SKM-1 treated with dmso at 0.1 percent for 144 hours (cell line): ENCODE measurements at regions not wholly inside any gene's neighbourhood (a gene's known extent, or its start where the extent isn't known, plus 50 kb on each side); places are given as distances from the start of the nearest gene placed in this dataset.
"Not testable (repeated sequence)": the region's sequence is repeated elsewhere in the genome, so short reads cannot be mapped to it uniquely, and the experiment has no call there.

Experiments
- DNase-seq: peaks from one replicate; lab custom pipeline; 2025; ENCODE audit not compliant: unreplicated experiment; lab: John Stamatoyannopoulos, UW

DNA sequence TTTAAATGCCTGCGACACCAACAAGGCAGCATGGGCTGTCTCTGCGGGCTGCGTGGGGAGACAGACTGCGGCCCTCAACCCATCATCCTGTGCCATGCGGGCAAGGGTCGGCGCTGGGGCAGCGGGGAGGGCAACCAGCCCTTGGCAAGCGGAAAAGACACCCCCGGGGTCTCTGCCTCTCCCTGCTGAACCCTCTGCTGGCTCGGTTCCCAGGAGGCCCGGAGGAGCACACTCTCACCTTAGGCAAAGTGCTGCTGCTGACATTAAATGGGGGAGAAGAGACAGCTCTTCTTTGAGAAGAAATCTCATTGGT, 129.6 kb upstream of the PPP1R26 start:
- DNase-seq: no peak

GRCh38 chr9:135353935-135354334, 125.6 kb upstream of the PPP1R26 start:
- DNase-seq: no peak

- DNase-seq: no peak
Observed at GRCh38 chr9:135355521-135356011, 124.0 kb upstream of the PPP1R26 start.

- DNase-seq: no peak
Observed at GRCh38 chr9:135356021-135356420, 123.6 kb upstream of the PPP1R26 start.

GRCh38 chr9:135356796-135357195, 122.8 kb upstream of the PPP1R26 start:
- DNase-seq: no peak

GRCh38 chr9:135357863-135358551, 121.6 kb upstream of the PPP1R26 start:
- DNase-seq: no peak

DNA sequence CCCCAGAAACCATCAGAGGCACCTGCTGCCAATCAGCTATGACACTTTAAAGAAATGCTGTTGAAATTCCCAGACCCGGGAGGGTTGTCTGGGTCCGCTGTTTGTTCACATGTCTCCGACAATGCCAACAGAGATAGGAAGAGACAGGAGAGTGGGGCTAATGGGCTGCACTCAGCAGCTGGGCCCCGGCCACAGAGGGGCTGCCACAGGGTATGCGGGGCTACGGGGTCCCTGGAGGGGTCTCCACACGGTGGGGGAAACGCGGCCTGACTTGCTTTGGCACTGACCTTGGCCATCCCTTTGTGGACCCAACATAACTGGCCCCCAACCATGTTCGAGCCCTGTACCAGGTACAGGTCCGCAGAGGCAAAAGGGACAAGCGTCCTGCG, 121.0 kb upstream of the PPP1R26 start:
- no peak for DNase-seq

DNA sequence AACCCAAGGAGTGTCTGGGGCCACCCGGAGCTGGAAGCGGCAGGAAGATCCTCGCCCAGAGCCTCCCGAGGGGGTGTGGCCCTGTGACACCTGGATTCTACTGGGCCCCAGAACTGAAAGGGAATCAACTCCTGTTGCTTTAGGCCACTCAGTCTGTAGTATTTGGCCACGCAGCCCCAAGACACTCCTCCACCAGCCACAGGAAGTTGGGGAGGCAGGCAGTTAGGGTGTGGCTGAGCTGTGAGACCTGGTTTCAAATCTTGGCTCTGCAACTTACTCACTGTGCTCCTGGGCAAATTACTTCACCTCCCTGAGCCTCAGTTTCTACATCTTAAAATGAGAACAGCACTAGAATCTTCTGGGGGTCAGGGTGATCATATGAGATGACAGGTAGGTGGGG, 119.8 kb upstream of the PPP1R26 start:
- DNase-seq: no peak

DNA sequence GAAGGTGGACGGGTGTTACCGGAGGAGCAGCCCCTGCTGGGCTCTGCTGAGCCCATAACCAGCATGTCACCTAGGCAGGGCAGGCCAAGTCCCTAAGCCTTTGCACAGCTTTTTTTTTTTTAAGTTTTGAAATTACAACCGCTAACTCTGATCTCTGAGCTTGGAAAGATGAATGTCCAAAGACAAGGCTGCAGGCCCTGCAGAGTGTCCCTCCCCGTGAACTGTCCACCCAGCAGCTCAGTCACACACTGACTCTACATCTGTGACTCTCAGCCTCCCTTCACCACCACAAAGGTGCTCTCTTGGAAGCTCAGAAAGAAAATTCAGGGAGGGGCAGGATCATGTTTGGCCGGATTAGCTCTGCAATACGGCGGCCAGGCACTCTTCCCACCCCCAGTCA, 119.0 kb upstream of the PPP1R26 start:
- no peak for DNase-seq

DNA sequence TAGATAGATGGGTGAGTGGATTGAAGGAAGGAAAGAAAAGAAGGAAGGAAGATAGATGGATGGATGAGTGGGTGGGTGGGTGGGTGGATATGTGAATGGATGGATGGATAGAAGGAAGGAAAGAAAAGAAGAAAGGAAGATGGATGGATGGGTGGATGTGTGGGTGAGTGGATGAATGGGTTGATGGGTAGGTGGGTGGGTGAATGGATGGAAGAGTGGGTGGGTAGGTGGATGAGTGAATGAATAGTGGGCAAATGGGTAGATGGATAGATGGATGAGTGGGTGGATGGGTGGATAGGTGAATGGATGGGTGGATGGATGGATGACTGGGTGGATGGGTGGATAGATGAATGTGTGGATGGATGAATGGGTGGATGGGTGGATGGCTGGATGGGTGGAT, 117.9 kb upstream of the PPP1R26 start:
- not testable (repeated sequence) for DNase-seq

GRCh38 chr9:135363596-135363995, 116.0 kb upstream of the PPP1R26 start:
- no peak for DNase-seq

- no peak for DNase-seq
Observed at GRCh38 chr9:135365013-135365768, 114.4 kb upstream of the PPP1R26 start.

DNA sequence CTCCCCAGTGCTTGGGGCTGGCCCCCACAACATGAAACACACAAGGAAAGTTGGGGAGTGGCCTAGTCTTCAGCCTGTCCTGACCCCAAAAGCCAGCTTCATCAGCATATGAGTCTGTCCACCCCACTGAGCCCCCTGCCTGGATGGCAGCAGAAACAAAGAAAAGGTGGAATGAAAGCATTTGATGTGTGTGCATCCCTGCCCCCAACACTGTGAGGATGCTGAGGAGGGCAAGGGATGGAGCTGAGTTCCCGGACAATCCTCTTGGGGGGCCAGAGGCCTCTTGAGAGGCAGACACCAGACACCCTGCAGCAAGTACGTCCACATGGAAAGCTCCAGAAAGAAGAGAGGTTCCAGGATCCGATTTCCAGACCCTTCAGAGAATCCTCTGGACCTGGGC, 113.5 kb upstream of the PPP1R26 start:
- no peak for DNase-seq

- no peak for DNase-seq
Observed at GRCh38 chr9:135369412-135369990, 110.1 kb upstream of the PPP1R26 start.

DNA sequence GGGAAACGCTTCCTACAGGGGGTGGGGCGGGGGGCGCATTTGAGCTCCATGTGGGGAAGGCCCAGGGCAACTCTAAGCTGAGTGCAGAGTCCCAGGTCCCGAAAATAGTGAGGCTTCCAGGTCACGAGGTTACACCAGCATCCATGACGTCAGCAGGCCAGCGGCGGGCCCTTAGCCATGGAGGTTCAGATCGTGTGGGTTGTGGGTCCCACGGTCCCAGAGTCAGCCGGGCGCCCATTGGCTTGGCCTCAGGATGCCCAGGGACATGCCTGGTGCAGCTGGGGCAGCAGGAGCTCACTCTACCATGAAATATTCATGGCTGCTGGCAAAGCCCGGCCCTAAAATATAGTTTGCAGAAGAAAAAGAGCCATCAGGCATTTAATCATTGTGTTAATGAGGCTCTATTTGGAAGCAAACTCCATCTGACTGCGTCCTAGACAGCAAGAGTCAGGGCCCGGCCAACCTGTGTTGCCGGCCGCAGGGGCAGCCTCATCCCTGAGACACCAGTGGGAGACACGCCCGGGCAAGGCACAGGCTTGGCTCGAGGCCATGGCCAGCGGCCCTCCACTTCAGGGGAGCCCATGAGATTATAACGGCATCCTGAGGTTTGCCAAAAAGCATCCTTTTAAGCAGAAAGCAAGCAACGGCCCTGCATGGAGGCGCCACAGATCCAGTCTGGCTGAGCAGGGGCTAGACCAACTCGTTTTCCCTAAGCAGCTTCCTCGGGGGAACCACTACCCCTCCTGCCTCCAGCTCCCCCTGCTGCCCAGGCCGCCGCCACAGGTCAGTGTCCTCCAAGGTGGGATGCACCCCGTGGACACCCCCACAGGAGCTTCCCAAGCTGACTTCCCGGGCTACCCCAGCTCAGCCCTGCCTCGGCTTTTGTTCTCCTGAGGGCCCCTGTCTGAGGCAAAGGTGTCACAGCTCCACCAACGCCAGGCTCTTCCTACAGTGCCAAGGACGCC, 108.9 kb upstream of the PPP1R26 start:
- DNase-seq: no peak

DNA sequence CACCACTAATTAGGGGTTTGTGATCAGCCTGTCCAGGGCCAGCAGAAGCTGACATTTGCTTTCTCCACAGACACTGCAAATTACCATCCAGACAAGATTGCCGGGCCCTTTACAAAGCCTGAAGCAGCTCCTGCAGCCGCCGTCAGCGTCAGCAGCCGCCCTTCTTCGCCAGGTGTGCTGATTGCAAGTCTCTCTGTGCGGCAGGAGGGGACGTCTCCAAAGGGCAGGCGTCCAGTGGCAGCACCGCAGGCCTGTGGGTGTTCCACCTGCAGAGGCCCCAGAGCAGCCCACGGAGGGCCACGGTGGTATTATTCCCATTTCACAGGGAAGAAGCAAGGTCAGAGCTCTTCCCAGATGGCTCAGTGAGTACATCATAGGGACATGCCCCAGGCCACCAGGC, 108.0 kb upstream of the PPP1R26 start:
- DNase-seq: no peak

- DNase-seq: no peak
Observed at GRCh38 chr9:135372036-135372435, 107.5 kb upstream of the PPP1R26 start.

- no peak for DNase-seq
Observed at GRCh38 chr9:135372501-135373008, 107.0 kb upstream of the PPP1R26 start.

DNA sequence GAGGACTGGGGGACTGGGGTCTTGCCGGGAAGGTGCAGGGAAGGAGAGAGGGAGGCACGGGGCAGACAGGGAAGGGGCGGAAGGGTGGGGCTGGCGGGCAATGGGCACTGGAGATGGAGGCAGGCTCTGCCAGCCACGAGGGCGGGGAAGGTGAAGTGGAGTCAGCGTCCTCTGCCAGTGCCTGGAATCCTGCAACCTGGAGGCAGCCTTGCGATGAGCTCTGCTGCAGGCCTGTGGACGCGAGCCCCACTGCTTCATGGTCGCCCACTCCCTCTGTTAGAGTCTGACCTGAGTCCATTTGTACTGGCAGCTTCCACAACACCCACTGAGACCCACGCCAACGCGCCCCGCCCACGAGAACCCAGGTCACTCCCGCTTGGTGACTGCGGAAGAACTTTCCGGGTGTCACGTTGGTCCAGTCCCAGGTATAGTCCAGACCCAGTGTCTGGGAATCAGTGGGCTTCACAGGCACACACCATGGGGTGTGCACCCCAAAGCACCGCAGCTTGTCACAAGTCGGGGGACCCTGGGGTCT, 106.4 kb upstream of the PPP1R26 start:
- no peak for DNase-seq

DNA sequence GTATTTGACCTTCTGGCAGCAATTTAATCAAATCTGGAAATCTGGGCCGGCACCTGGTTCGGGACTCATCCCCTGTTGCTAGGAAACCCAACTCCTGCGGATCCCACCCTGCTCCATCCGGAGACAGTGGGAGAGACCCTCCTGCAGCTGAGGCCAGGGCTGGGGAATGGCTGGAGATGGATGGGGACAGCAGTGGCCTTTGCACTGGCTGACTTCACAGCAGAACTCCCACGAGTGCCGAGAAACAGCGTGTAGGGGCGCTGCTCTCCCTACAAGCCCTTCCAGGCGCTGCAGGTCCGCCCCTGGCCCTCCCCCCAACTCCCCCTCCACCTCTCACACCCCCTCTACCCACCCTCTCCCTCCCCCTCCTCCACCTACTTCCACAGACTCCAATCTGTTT, 105.8 kb upstream of the PPP1R26 start:
- DNase-seq: no peak

GRCh38 chr9:135374591-135374990, 105.0 kb upstream of the PPP1R26 start:
- DNase-seq: no peak
